ENCODE measurements at regions not wholly inside any gene's neighbourhood (a gene's known extent, or its start where the extent isn't known, plus 50 kb on each side); places are given as distances from the start of the nearest gene placed in this dataset.

- Mint-ChIP-seq H3K9me3 (peaks cover 0 to 9% (median 6%) of the 10 kb centered on the region in 3 donors), H3K27me3 (no peaks in the 10 kb centered on the region), H3K36me3 (no peaks in the 10 kb centered on the region), H3K27ac (no peak overlapping the region), H3K4me3 (no peak overlapping the region), H3K4me1 (no peaks in the 10 kb centered on the region)
- H3K9me3 ChIP-seq: no peaks in the 10 kb centered on the region
- DNase-seq (no peak), ATAC-seq (replicated peaks in 1 of 4) (no peak)
- CTCF ChIA-PET: no interaction called here
- H3K27me3 ChIP-seq (replicated peaks in 1 of 2; ENCODE audit: control insufficient read depth in 2 of 2, extremely low read depth in 1 of 2, insufficient read depth in 2 of 2, low read length in 1 of 2): no peaks in the 10 kb centered on the region
- no peaks in the 10 kb centered on the region for H3K4me1 ChIP-seq (ENCODE audit: control insufficient read depth in 1 of 2, extremely low read depth in 1 of 2, insufficient read depth in 2 of 2, low read length in 2 of 2)
- no peak overlapping the region for H3K27ac ChIP-seq (ENCODE audit: low read length)
- 69% methylated on average over 3 of the region's 6 CpGs for WGBS (ENCODE audit: insufficient coverage)
- POLR2A ChIA-PET: no interaction called here
- no peak overlapping the region for H3K4me3 ChIP-seq (ENCODE audit: control insufficient read depth in 1 of 2, extremely low read depth in 1 of 2, low read length in 1 of 2)
- no peaks in the 10 kb centered on the region for H3K36me3 ChIP-seq (ENCODE audit: control insufficient read depth in 2 of 2, extremely low read depth in 1 of 2, insufficient read depth in 1 of 2, low read length in 1 of 2)
These were observed 602.8 kb downstream of the RPS29 start for GRCh38 chr14:48983351-48983888.

GRCh38 chr14:48974994-48975393 is 611.2 kb downstream of the RPS29 start:
- 71% methylated on average over 1 of the region's 1 CpG for WGBS (ENCODE audit: insufficient coverage)
- H3K4me3 Mint-ChIP-seq: no peak overlapping the region
- ChIA-PET CTCF (no interaction called here), POLR2A (no interaction called here)
- H3K4me3 ChIP-seq (ENCODE audit: control insufficient read depth in 1 of 2, extremely low read depth in 1 of 2, low read length in 1 of 2): no peak overlapping the region
- no peaks in the 10 kb centered on the region for H3K36me3 Mint-ChIP-seq
- DNase-seq: no peak
- H3K9me3 ChIP-seq: no peaks in the 10 kb centered on the region
- H3K27ac ChIP-seq (ENCODE audit: low read length): no peak overlapping the region
- no peaks in the 10 kb centered on the region for H3K27me3 Mint-ChIP-seq
- no peaks in the 10 kb centered on the region for H3K4me1 ChIP-seq (ENCODE audit: control insufficient read depth in 1 of 2, extremely low read depth in 1 of 2, insufficient read depth in 2 of 2, low read length in 2 of 2)
- no peak overlapping the region for H3K27ac Mint-ChIP-seq
- H3K36me3 ChIP-seq (ENCODE audit: control insufficient read depth in 2 of 2, extremely low read depth in 1 of 2, insufficient read depth in 1 of 2, low read length in 1 of 2): no peaks in the 10 kb centered on the region
- no peaks in the 10 kb centered on the region for H3K27me3 ChIP-seq (replicated peaks in 1 of 2; ENCODE audit: control insufficient read depth in 2 of 2, extremely low read depth in 1 of 2, insufficient read depth in 2 of 2, low read length in 1 of 2)
- no peak for ATAC-seq (replicated peaks in 1 of 4)
- H3K4me1 Mint-ChIP-seq: no peaks in the 10 kb centered on the region
- peaks cover 4 to 10% (median 9%) of the 10 kb centered on the region in 3 donors for H3K9me3 Mint-ChIP-seq

- ChIA-PET POLR2A (no interaction called here), CTCF (no interaction called here)
- peaks cover 0 to 4% (median 4%) of the 10 kb centered on the region in 3 donors for H3K9me3 Mint-ChIP-seq
These were observed 613.0 kb downstream of the RPS29 start for GRCh38 chr14:48973151-48973550.

GRCh38 chr14:48970943-48971342 is 615.2 kb downstream of the RPS29 start:
- H3K4me1 Mint-ChIP-seq: no peaks in the 10 kb centered on the region
- ChIA-PET POLR2A (no interaction called here), CTCF (no interaction called here)
- no peaks in the 10 kb centered on the region for H3K36me3 Mint-ChIP-seq
- Histone ChIP-seq H3K27ac (ENCODE audit: low read length) (no peak overlapping the region), H3K4me1 (ENCODE audit: control insufficient read depth in 1 of 2, extremely low read depth in 1 of 2, insufficient read depth in 2 of 2, low read length in 2 of 2) (no peaks in the 10 kb centered on the region), H3K27me3 (replicated peaks in 1 of 2; ENCODE audit: control insufficient read depth in 2 of 2, extremely low read depth in 1 of 2, insufficient read depth in 2 of 2, low read length in 1 of 2) (no peaks in the 10 kb centered on the region), H3K36me3 (ENCODE audit: control insufficient read depth in 2 of 2, extremely low read depth in 1 of 2, insufficient read depth in 1 of 2, low read length in 1 of 2) (no peaks in the 10 kb centered on the region), H3K9me3 (no peaks in the 10 kb centered on the region), H3K4me3 (ENCODE audit: control insufficient read depth in 1 of 2, extremely low read depth in 1 of 2, low read length in 1 of 2) (no peak overlapping the region)
- H3K9me3 Mint-ChIP-seq: peaks cover 0 to 4% (median 4%) of the 10 kb centered on the region in 3 donors
- H3K27me3 Mint-ChIP-seq: peaks cover 3 to 4% of the 10 kb centered on the region in 2 donors
- no peak for ATAC-seq (replicated peaks in 1 of 4)
- H3K4me3 Mint-ChIP-seq: no peak overlapping the region
- no peak overlapping the region for H3K27ac Mint-ChIP-seq
- DNase-seq: no peak

More at GRCh38 chr14:48973151-48973550, 613.0 kb downstream of the RPS29 start:
- Mint-ChIP-seq H3K36me3 (no peaks in the 10 kb centered on the region), H3K4me3 (no peak overlapping the region), H3K27ac (no peak overlapping the region), H3K4me1 (no peaks in the 10 kb centered on the region), H3K27me3 (peaks cover 0 to 2% of the 10 kb centered on the region in 2 donors)
- no peaks in the 10 kb centered on the region for H3K9me3 ChIP-seq
- H3K4me3 ChIP-seq (ENCODE audit: control insufficient read depth in 1 of 2, extremely low read depth in 1 of 2, low read length in 1 of 2): no peak overlapping the region
- H3K4me1 ChIP-seq (ENCODE audit: control insufficient read depth in 1 of 2, extremely low read depth in 1 of 2, insufficient read depth in 2 of 2, low read length in 2 of 2): no peaks in the 10 kb centered on the region
- ATAC-seq (replicated peaks in 1 of 4) (no peak), DNase-seq (no peak)
- H3K36me3 ChIP-seq (ENCODE audit: control insufficient read depth in 2 of 2, extremely low read depth in 1 of 2, insufficient read depth in 1 of 2, low read length in 1 of 2): no peaks in the 10 kb centered on the region
- no peak overlapping the region for H3K27ac ChIP-seq (ENCODE audit: low read length)
- H3K27me3 ChIP-seq (replicated peaks in 1 of 2; ENCODE audit: control insufficient read depth in 2 of 2, extremely low read depth in 1 of 2, insufficient read depth in 2 of 2, low read length in 1 of 2): no peaks in the 10 kb centered on the region

- DNase-seq (no peak), ATAC-seq (replicated peaks in 1 of 4) (no peak)
- Histone ChIP-seq H3K4me1 (ENCODE audit: control insufficient read depth in 1 of 2, extremely low read depth in 1 of 2, insufficient read depth in 2 of 2, low read length in 2 of 2) (no peaks in the 10 kb centered on the region), H3K36me3 (ENCODE audit: control insufficient read depth in 2 of 2, extremely low read depth in 1 of 2, insufficient read depth in 1 of 2, low read length in 1 of 2) (no peaks in the 10 kb centered on the region), H3K27me3 (replicated peaks in 1 of 2; ENCODE audit: control insufficient read depth in 2 of 2, extremely low read depth in 1 of 2, insufficient read depth in 2 of 2, low read length in 1 of 2) (no peaks in the 10 kb centered on the region), H3K4me3 (ENCODE audit: control insufficient read depth in 1 of 2, extremely low read depth in 1 of 2, low read length in 1 of 2) (no peak overlapping the region), H3K9me3 (no peaks in the 10 kb centered on the region), H3K27ac (ENCODE audit: low read length) (no peak overlapping the region)
- POLR2A ChIA-PET: no interaction called here
- no peaks in the 10 kb centered on the region for H3K36me3 Mint-ChIP-seq
- H3K27me3 Mint-ChIP-seq: peaks cover 3 to 7% of the 10 kb centered on the region in 2 donors
- no CpG with 5 or more reads among the region's 3 CpGs for WGBS (ENCODE audit: insufficient coverage)
- peaks cover 0 to 4% (median 0%) of the 10 kb centered on the region in 3 donors for H3K9me3 Mint-ChIP-seq
- no peak overlapping the region for H3K27ac Mint-ChIP-seq
- H3K4me3 Mint-ChIP-seq: no peak overlapping the region
- CTCF ChIA-PET: no interaction called here
- H3K4me1 Mint-ChIP-seq: no peaks in the 10 kb centered on the region
These were observed 618.8 kb downstream of the RPS29 start for GRCh38 chr14:48967419-48967818.

- DNase-seq (no peak), ATAC-seq (replicated peaks in 1 of 4) (no peak)
- POLR2A ChIA-PET: no interaction called here
These were observed 622.9 kb downstream of the RPS29 start for GRCh38 chr14:48963231-48963790.

GRCh38 chr14:48957486-48957885 is 628.7 kb downstream of the RPS29 start:
- H3K4me1 ChIP-seq (ENCODE audit: control insufficient read depth in 1 of 2, extremely low read depth in 1 of 2, insufficient read depth in 2 of 2, low read length in 2 of 2): no peaks in the 10 kb centered on the region
- no peaks in the 10 kb centered on the region for H3K9me3 ChIP-seq
- ChIA-PET CTCF (no interaction called here), POLR2A (no interaction called here)
- H3K27me3 Mint-ChIP-seq: no peaks in the 10 kb centered on the region
- no peak overlapping the region for H3K27ac ChIP-seq (ENCODE audit: low read length)
- H3K27ac Mint-ChIP-seq: no peak overlapping the region
- H3K4me3 Mint-ChIP-seq: no peak overlapping the region
- ATAC-seq (replicated peaks in 1 of 4) (no peak), DNase-seq (no peak)
- no peaks in the 10 kb centered on the region for H3K27me3 ChIP-seq (replicated peaks in 1 of 2; ENCODE audit: control insufficient read depth in 2 of 2, extremely low read depth in 1 of 2, insufficient read depth in 2 of 2, low read length in 1 of 2)
- WGBS (ENCODE audit: insufficient coverage): 93% methylated on average over 5 of the region's 5 CpGs
- H3K36me3 Mint-ChIP-seq: no peaks in the 10 kb centered on the region
- no peaks in the 10 kb centered on the region for H3K4me1 Mint-ChIP-seq
- no peak overlapping the region for H3K4me3 ChIP-seq (ENCODE audit: control insufficient read depth in 1 of 2, extremely low read depth in 1 of 2, low read length in 1 of 2)
- H3K9me3 Mint-ChIP-seq: peaks cover 0 to 7% (median 0%) of the 10 kb centered on the region in 3 donors
- no peaks in the 10 kb centered on the region for H3K36me3 ChIP-seq (ENCODE audit: control insufficient read depth in 2 of 2, extremely low read depth in 1 of 2, insufficient read depth in 1 of 2, low read length in 1 of 2)

More at GRCh38 chr14:48963231-48963790, 622.9 kb downstream of the RPS29 start:
- Histone ChIP-seq H3K27ac (ENCODE audit: low read length) (no peak overlapping the region), H3K36me3 (ENCODE audit: control insufficient read depth in 2 of 2, extremely low read depth in 1 of 2, insufficient read depth in 1 of 2, low read length in 1 of 2) (no peaks in the 10 kb centered on the region), H3K4me3 (ENCODE audit: control insufficient read depth in 1 of 2, extremely low read depth in 1 of 2, low read length in 1 of 2) (no peak overlapping the region), H3K4me1 (ENCODE audit: control insufficient read depth in 1 of 2, extremely low read depth in 1 of 2, insufficient read depth in 2 of 2, low read length in 2 of 2) (no peaks in the 10 kb centered on the region), H3K9me3 (no peaks in the 10 kb centered on the region), H3K27me3 (replicated peaks in 1 of 2; ENCODE audit: control insufficient read depth in 2 of 2, extremely low read depth in 1 of 2, insufficient read depth in 2 of 2, low read length in 1 of 2) (no peaks in the 10 kb centered on the region)
- Mint-ChIP-seq H3K27ac (no peak overlapping the region), H3K27me3 (peaks cover 2 to 7% of the 10 kb centered on the region in 2 donors), H3K9me3 (peaks cover 0 to 4% (median 2%) of the 10 kb centered on the region in 3 donors), H3K36me3 (no peaks in the 10 kb centered on the region), H3K4me3 (no peak overlapping the region), H3K4me1 (no peaks in the 10 kb centered on the region)
- CTCF ChIA-PET: no interaction called here
- 11% methylated on average over 2 of the region's 3 CpGs for WGBS (ENCODE audit: insufficient coverage)
